ENCODE measurements at regions not wholly inside any gene's neighbourhood (a gene's known extent, or its start where the extent isn't known, plus 50 kb on each side); places are given as distances from the start of the nearest gene placed in this dataset.
A peak's percentile ranks its signal among the peaks of the same experiment; 100 is the strongest.

GRCh38 chr2:8073916-8074315 lies 607.9 kb upstream of the ID2 start:
- no peak overlapping the region for H3K4me3 ChIP-seq (ENCODE audit: low read depth in 1 of 2, low read length in 1 of 2)
- no peaks in the 10 kb centered on the region for H3K27me3 ChIP-seq
- no peaks in the 10 kb centered on the region for H3K36me3 ChIP-seq
- H3K4me1 ChIP-seq (ENCODE audit: control insufficient read depth in 1 of 2, insufficient read depth in 1 of 2, low read depth in 1 of 2, low read length in 1 of 2): peaks cover 14 to 19% of the 10 kb centered on the region in 2 experiments
- no peak for TF ChIP-seq CTCF (IDR thresholded peaks at IDR 0.05)
- no peaks in the 10 kb centered on the region for H3K9me3 ChIP-seq
- H3K27ac ChIP-seq: no peak overlapping the region

- Histone ChIP-seq H3K27ac (peak overlapping the region; percentile 91), H3K27me3 (no peaks in the 10 kb centered on the region), H3K4me3 (ENCODE audit: low read depth in 1 of 2, low read length in 1 of 2) (peak overlapping the region in 1 of 2 experiments; percentile 29), H3K9me3 (no peaks in the 10 kb centered on the region), H3K36me3 (no peaks in the 10 kb centered on the region), H3K4me1 (ENCODE audit: control insufficient read depth in 1 of 2, insufficient read depth in 1 of 2, low read depth in 1 of 2, low read length in 1 of 2) (peaks cover 14 to 19% of the 10 kb centered on the region in 2 experiments)
- TF ChIP-seq CTCF (IDR thresholded peaks at IDR 0.05): no peak
Observed at GRCh38 chr2:8076448-8077342, 605.2 kb upstream of the ID2 start.

GRCh38 chr2:8078705-8079104 lies 603.2 kb upstream of the ID2 start:
- Histone ChIP-seq H3K27me3 (no peaks in the 10 kb centered on the region), H3K4me3 (ENCODE audit: low read depth in 1 of 2, low read length in 1 of 2) (no peak overlapping the region), H3K27ac (no peak overlapping the region), H3K36me3 (no peaks in the 10 kb centered on the region), H3K9me3 (no peaks in the 10 kb centered on the region), H3K4me1 (ENCODE audit: control insufficient read depth in 1 of 2, insufficient read depth in 1 of 2, low read depth in 1 of 2, low read length in 1 of 2) (peaks cover 14 to 19% of the 10 kb centered on the region in 2 experiments)
- TF ChIP-seq CTCF (IDR thresholded peaks at IDR 0.05): no peak

- TF ChIP-seq CTCF (IDR thresholded peaks at IDR 0.05): no peak
- Histone ChIP-seq H3K9me3 (no peaks in the 10 kb centered on the region), H3K36me3 (no peaks in the 10 kb centered on the region), H3K4me1 (ENCODE audit: control insufficient read depth in 1 of 2, insufficient read depth in 1 of 2, low read depth in 1 of 2, low read length in 1 of 2) (peaks cover 14 to 18% of the 10 kb centered on the region in 2 experiments), H3K27me3 (no peaks in the 10 kb centered on the region), H3K27ac (no peak overlapping the region), H3K4me3 (ENCODE audit: low read depth in 1 of 2, low read length in 1 of 2) (no peak overlapping the region)
Observed at GRCh38 chr2:8080063-8080462, 601.8 kb upstream of the ID2 start.

- H3K4me3 ChIP-seq (ENCODE audit: low read depth in 1 of 2, low read length in 1 of 2): no peak overlapping the region
- peaks cover 5 to 7% of the 10 kb centered on the region in 2 experiments for H3K4me1 ChIP-seq (ENCODE audit: control insufficient read depth in 1 of 2, insufficient read depth in 1 of 2, low read depth in 1 of 2, low read length in 1 of 2)
- TF ChIP-seq CTCF (IDR thresholded peaks at IDR 0.05): no peak
- no peak overlapping the region for H3K27ac ChIP-seq
- no peaks in the 10 kb centered on the region for H3K36me3 ChIP-seq
- no peaks in the 10 kb centered on the region for H3K27me3 ChIP-seq
- no peaks in the 10 kb centered on the region for H3K9me3 ChIP-seq
Observed at GRCh38 chr2:8081130-8081529, 600.7 kb upstream of the ID2 start.
